ENCODE measurements at regions not wholly inside any gene's neighbourhood (a gene's known extent, or its start where the extent isn't known, plus 50 kb on each side); places are given as distances from the start of the nearest gene placed in this dataset.

- H3K4me3 ChIP-seq, result no peak overlapping the region
- DNase-seq (ENCODE audit: low spot score), result no peak
- H3K27ac ChIP-seq, result no peak overlapping the region
- peak; percentile 14 for TF ChIP-seq CTCF (IDR thresholded peaks at IDR 0.05)
Measured at GRCh38 chr4:116358633-116359222, 726.6 kb downstream of the TRAM1L1 start.

GRCh38 chr4:116357758-116358157 is 727.6 kb downstream of the TRAM1L1 start:
- no peak for TF ChIP-seq CTCF (IDR thresholded peaks at IDR 0.05)
- H3K4me3 ChIP-seq, result no peak overlapping the region
- no peak for DNase-seq (ENCODE audit: low spot score)
- H3K27ac ChIP-seq, result no peak overlapping the region

GRCh38 chr4:116346750-116347149 is 738.6 kb downstream of the TRAM1L1 start:
- TF ChIP-seq CTCF (IDR thresholded peaks at IDR 0.05), result no peak

GRCh38 chr4:116343809-116344208 is 741.6 kb downstream of the TRAM1L1 start:
- no peak for DNase-seq (ENCODE audit: low spot score)
- no peak for TF ChIP-seq CTCF (IDR thresholded peaks at IDR 0.05)
- Histone ChIP-seq H3K27ac (no peak overlapping the region), H3K4me3 (no peak overlapping the region)

More at GRCh38 chr4:116346750-116347149, 738.6 kb downstream of the TRAM1L1 start:
- H3K4me3 ChIP-seq, result no peak overlapping the region
- no peak overlapping the region for H3K27ac ChIP-seq
- no peak for DNase-seq (ENCODE audit: low spot score)

- Histone ChIP-seq H3K4me3 (no peak overlapping the region), H3K27ac (no peak overlapping the region)
- TF ChIP-seq CTCF (IDR thresholded peaks at IDR 0.05), result no peak
- DNase-seq (ENCODE audit: low spot score), result no peak
Measured at GRCh38 chr4:116342143-116342542, 743.2 kb downstream of the TRAM1L1 start.

GRCh38 chr4:116332508-116332907 is 752.9 kb downstream of the TRAM1L1 start:
- Histone ChIP-seq H3K27ac (no peak overlapping the region), H3K4me3 (no peak overlapping the region)
- TF ChIP-seq CTCF (IDR thresholded peaks at IDR 0.05), result no peak
- DNase-seq (ENCODE audit: low spot score), result no peak

- TF ChIP-seq CTCF (IDR thresholded peaks at IDR 0.05), result no peak
- H3K27ac ChIP-seq, result no peak overlapping the region
- DNase-seq (ENCODE audit: low spot score), result no peak
- H3K4me3 ChIP-seq, result no peak overlapping the region
Measured at GRCh38 chr4:116328261-116328860, 757.0 kb downstream of the TRAM1L1 start.
